Activated CD4-positive, alpha-beta T cell treated with anti-CD3 and anti-CD28 coated beads, Interleukin-2, amount 50 U/mL, for 4 hours (primary cell): ENCODE measurements at regions not wholly inside any gene's neighbourhood (a gene's known extent, or its start where the extent isn't known, plus 50 kb on each side); places are given as distances from the start of the nearest gene placed in this dataset.

Experiments used
- DNase-seq, 2 experiments: peaks; one replicate each; pipeline ENCODE4 v3.0.0-alpha.2; 2020

- no peak for DNase-seq
Observed at GRCh38 chr5:2222246-2222992, 339.7 kb upstream of the IRX4 start.

- DNase-seq = no peak
Observed at GRCh38 chr5:2221450-2221849, 338.7 kb upstream of the IRX4 start.

GRCh38 chr5:2220741-2221140 lies 338.0 kb upstream of the IRX4 start:
- no peak for DNase-seq

GRCh38 chr5:2219149-2219776 lies 336.5 kb upstream of the IRX4 start:
- DNase-seq = no peak

- DNase-seq = no peak
Observed at GRCh38 chr5:2217219-2217618, 334.5 kb upstream of the IRX4 start.

GRCh38 chr5:2214910-2215590 lies 332.3 kb upstream of the IRX4 start:
- no peak for DNase-seq

- no peak for DNase-seq
Observed at GRCh38 chr5:2213121-2213730, 330.5 kb upstream of the IRX4 start.

- no peak for DNase-seq
Observed at GRCh38 chr5:2212481-2212880, 329.8 kb upstream of the IRX4 start.

GRCh38 chr5:2208239-2208544 lies 325.5 kb upstream of the IRX4 start:
- no peak for DNase-seq

GRCh38 chr5:2207416-2208238 lies 324.9 kb upstream of the IRX4 start:
- DNase-seq = no peak

- no peak for DNase-seq
Observed at GRCh38 chr5:2207109-2207399, 324.3 kb upstream of the IRX4 start.

GRCh38 chr5:2206293-2207108 lies 323.8 kb upstream of the IRX4 start:
- DNase-seq = no peak

- no peak for DNase-seq
Observed at GRCh38 chr5:2205596-2206226, 323.0 kb upstream of the IRX4 start.

GRCh38 chr5:2205185-2205585 lies 322.5 kb upstream of the IRX4 start:
- no peak for DNase-seq

- no peak for DNase-seq
Observed at GRCh38 chr5:2204366-2205184, 321.9 kb upstream of the IRX4 start.

GRCh38 chr5:2203774-2204173 lies 321.0 kb upstream of the IRX4 start:
- no peak for DNase-seq

- DNase-seq = no peak
Observed at GRCh38 chr5:2201832-2202231, 319.1 kb upstream of the IRX4 start.

- DNase-seq = no peak
Observed at GRCh38 chr5:2201421-2201820, 318.7 kb upstream of the IRX4 start.

GRCh38 chr5:2201011-2201410 lies 318.3 kb upstream of the IRX4 start:
- no peak for DNase-seq

- no peak for DNase-seq
Observed at GRCh38 chr5:2200261-2200950, 317.7 kb upstream of the IRX4 start.
